ENCODE measurements at regions not wholly inside any gene's neighbourhood (a gene's known extent, or its start where the extent isn't known, plus 50 kb on each side); places are given as distances from the start of the nearest gene placed in this dataset.

DNA sequence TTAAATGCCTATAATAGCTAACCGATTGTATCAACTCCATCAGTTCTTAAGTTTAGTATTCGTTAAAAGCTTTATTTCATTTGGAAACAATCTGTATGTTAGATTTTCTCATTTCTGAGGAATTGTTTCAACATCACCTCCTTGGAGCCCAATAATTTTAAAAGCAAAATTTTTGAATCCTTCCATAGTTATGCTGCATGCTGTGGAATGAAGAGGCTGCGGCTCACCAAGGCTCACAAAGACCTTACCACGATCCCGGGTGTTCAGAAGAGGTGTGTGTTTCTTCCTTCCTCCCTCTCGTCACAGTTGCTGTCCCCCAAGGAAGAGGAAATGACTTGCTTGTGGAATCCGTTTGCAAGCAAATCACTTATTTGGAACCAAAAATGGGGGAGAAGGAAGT is 143.8 kb downstream of the FGF1 start:
- peak overlapping the region; percentile 60 to 85 for H3K27ac ChIP-seq
- no peak overlapping the region for H3K4me3 ChIP-seq
- TF ChIP-seq, protein P1, sequence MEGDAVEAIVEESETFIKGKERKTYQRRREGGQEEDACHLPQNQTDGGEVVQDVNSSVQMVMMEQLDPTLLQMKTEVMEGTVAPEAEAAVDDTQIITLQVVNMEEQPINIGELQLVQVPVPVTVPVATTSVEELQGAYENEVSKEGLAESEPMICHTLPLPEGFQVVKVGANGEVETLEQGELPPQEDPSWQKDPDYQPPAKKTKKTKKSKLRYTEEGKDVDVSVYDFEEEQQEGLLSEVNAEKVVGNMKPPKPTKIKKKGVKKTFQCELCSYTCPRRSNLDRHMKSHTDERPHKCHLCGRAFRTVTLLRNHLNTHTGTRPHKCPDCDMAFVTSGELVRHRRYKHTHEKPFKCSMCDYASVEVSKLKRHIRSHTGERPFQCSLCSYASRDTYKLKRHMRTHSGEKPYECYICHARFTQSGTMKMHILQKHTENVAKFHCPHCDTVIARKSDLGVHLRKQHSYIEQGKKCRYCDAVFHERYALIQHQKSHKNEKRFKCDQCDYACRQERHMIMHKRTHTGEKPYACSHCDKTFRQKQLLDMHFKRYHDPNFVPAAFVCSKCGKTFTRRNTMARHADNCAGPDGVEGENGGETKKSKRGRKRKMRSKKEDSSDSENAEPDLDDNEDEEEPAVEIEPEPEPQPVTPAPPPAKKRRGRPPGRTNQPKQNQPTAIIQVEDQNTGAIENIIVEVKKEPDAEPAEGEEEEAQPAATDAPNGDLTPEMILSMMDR (IDR thresholded peaks at IDR 0.05): no peak
- DNase-seq (ENCODE audit: low spot score): no peak

DNA sequence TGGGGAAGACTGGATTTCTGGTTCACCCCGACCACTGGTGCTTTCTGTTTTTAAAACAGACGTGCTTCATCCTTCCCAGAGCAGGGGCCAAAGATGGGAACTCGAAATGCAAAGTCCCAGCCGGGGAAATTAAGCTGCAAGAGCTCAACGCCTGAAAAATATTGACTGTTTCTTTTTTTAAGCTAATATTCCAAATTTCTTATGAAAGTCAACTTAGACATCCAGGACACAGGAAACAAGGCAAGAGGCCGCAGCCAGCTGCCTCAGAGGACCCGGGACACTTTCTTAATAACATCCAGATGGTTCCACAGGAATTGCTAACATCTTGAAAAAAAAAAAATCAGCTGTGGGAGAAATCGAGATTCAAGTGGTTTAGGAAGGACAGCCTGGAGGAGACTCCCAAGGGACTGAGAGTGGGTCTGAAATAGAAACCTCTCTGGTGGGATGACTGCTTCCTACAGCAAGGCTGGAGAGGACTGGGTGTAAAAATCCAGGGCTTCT is 144.9 kb downstream of the FGF1 start:
- TF ChIP-seq, protein P1 (IDR thresholded peaks at IDR 0.05): no peak
- no peak for DNase-seq (ENCODE audit: low spot score)
- Histone ChIP-seq H3K27ac (peak overlapping the region in 1 of 2 donors; percentile 81), H3K4me3 (peak overlapping the region; percentile 27)

DNA sequence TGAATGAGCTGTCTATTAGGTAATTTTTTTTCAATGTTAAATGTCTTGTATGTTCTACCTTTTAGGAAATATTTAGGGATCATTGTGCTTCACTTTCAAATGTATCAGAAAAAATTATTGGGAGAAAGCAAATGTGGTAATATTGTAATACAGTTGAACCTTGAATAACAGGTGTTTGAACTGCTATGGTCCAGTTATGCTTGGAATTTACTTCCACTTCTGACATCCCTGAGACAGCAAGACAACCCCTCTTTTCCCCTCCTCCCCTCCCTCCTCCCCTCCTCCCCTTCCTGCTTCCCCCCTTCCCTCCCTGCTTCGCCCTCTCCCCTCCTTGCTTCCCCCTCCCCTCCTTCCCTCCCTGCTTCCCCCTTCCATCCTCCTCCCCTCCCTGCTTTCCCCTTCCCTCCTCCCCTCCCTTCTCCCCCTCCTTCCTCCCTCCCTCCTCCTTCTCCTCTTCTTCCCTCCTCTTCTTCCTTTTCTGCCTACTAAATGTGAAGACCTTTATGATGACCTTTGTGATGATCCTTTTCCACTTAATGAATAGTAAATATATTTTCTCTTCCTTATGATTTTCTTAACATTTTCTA is 146.6 kb downstream of the FGF1 start:
- DNase-seq (ENCODE audit: low spot score): no peak
- H3K4me3 ChIP-seq: no peak overlapping the region
- TF ChIP-seq, protein P1 (IDR thresholded peaks at IDR 0.05): no peak
- H3K27ac ChIP-seq: no peak overlapping the region

DNA sequence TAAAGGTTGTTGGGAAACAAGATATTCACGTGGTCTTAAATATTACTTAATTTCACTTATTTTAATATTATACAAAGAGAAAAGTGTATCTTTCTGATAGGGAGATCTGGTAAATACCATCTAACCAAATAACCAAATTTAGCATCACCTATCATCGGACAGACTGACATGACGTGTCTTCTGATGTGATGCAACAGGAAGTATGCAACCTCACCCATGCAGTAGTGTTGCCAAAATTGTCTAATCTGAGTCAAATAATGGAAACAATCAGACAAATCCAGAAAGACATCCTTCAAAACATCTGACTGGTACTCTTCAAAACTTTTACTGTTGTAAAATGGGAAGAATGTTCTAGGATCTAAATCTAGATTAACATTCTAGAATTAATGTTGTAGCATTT is 148.0 kb downstream of the FGF1 start:
- no peak for DNase-seq (ENCODE audit: low spot score)
- TF ChIP-seq, protein P1 (IDR thresholded peaks at IDR 0.05): no peak
- Histone ChIP-seq H3K27ac (no peak overlapping the region), H3K4me3 (no peak overlapping the region)

DNA sequence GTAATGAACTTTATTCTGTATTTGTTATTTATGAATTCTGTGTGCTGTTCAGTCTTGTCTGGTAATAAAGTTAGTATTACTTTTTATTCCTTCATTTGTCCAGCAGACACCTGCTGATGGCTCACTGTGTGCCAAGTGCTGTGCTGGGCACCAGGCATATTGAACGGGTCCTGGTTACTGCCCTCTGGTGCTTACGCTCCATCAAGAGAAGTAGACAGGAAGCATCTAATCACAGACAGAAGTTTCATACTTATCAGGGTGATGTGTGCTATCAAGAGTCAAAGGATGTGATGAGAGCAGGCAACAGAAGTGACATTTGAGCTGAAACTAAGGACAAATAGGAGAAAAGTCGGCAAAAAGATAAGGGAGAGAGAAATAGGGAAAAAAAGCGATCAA is 153.1 kb downstream of the FGF1 start:
- TF ChIP-seq, protein P1 (IDR thresholded peaks at IDR 0.05): no peak
- Histone ChIP-seq H3K4me3 (no peak overlapping the region), H3K27ac (no peak overlapping the region)
- DNase-seq (ENCODE audit: low spot score): no peak

DNA sequence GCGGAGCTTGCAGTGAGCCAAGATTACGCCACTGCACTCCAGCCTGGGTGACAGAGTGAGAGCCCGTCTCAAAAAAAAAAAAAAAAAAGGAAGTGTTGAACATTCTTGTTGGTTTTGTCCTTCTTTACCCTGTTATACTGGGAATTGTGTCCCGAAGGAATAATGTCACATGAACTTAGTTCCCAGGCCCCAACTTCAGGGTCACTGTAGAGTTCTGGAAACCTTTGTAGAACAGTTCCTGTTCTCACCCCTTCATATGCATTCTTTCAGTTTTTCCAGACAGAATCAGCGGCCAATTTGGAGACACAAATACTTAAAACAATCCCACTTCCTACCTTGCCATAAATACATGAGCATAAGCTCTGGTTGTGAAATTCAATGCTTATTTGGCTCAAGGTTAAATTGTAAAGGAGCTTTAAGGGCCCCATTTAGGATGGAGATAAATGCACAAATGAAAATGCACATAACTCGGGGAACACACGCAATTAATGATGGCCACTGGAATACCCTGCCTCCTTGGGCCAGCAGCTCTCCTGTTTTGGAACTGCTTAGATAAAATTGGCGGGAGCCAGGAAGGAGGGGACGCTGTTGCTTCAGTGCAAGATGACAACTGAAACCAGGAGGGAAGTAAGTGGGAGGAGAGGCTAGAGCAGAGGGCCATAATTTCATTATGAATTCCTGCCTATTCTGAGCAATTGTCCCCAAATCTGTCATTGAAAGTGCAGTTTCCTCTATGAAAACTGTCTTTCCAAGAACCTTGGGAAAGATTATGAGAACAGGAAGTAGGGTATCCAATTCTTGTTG is 153.7 kb downstream of the FGF1 start:
- H3K27ac ChIP-seq: no peak overlapping the region
- no peak overlapping the region for H3K4me3 ChIP-seq
- TF ChIP-seq, protein P1 (IDR thresholded peaks at IDR 0.05): no peak
- no peak for DNase-seq (ENCODE audit: low spot score)

DNA sequence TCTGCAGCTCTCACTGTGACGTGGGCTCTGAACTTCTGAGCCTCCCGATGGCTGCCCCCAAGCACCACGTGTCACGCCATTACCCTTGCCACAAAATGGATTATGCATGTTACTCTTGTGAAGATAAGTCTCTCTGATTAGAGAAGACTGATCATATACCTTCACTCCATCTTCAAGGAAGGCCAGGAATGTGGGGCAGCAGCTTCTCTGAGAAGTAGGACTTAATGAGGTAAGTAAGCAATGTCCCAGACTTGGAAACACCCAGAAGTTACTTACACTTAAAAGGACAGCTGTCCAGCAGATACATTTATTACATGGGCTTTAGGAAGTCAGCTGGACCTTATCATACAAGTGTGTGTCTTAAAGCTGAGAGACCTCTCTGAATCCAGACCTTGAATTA is 155.0 kb downstream of the FGF1 start:
- TF ChIP-seq, protein P1 (IDR thresholded peaks at IDR 0.05): no peak
- no peak for DNase-seq (ENCODE audit: low spot score)
- H3K27ac ChIP-seq: no peak overlapping the region
- H3K4me3 ChIP-seq: no peak overlapping the region
